ENCODE measurements at regions not wholly inside any gene's neighbourhood (a gene's known extent, or its start where the extent isn't known, plus 50 kb on each side); places are given as distances from the start of the nearest gene placed in this dataset.

DNA sequence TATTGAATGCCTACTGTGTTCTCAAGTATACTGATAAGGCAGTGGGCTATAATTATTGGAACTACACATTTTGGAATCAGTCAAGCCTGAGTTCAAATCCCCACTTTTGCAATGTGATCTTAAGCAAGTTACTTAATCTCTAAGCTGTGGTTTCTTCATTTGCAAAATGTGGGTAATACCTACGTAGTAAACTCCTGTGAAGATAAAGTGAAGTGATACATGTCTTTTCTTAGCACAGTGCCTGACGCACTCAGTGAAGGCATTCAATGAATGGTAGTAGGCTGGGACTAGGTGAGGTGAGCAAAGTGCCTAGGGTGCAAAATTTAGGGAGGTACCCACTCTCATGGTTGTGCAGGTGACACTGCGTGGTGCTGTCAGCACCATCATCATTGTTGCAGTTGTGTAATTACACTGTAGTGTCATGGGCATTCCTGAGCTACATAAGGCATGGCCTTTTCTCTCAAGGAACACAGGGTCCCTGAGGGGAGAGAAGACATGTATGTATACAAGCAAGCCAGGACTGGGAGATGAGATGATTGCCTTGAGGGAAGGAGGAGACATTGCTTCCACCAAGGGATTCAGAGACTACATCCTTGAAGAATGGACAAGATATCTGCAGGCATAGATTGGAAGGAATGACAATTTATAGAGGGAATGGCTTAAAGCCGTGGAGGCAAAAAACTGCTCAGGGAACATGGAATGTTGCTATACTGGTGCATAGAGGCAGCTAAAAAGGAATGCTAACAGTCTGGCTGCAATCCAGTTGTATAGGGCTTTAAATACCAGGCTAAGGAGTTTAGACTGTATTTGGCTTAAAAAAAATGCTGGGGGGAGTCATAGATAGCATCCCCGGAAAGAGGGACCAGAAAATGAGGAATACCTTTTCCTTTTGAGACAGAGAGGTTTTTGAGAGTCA, 129.2 kb upstream of the ARHGAP5 start:
- Histone ChIP-seq H3K36me3 (replicated peaks in 1 of 2; ENCODE audit: control insufficient read depth in 1 of 2, insufficient read depth in 2 of 2, low read length in 1 of 2) (no peaks in the 10 kb centered on the region), H3K9ac (no peak overlapping the region), H3K9me2 (no peaks in the 10 kb centered on the region), H3K27ac (ENCODE audit: low read depth in 2 of 2, low read length in 1 of 2) (no peak overlapping the region), H3K27me3 (ENCODE audit: insufficient read depth) (no peaks in the 10 kb centered on the region), H3F3A (replicated peaks; ENCODE audit: insufficient read depth) (no peaks in the 10 kb centered on the region), H3K4me2 (no peak overlapping the region), H3K9me3 (no peaks in the 10 kb centered on the region), H3K4me1 (ENCODE audit: control insufficient read depth in 1 of 2, insufficient read depth in 2 of 2, low read depth in 1 of 2, low read length in 1 of 2) (peaks cover 3 to 27% of the 10 kb centered on the region in 2 experiments; a peak in 2 of 4 replicates), H3K4me3 (ENCODE audit: low read depth in 2 of 2, low read length in 1 of 2) (no peak overlapping the region), H3K79me2 (ENCODE audit: insufficient read depth) (no peaks in the 10 kb centered on the region), H2AFZ (ENCODE audit: low read depth) (no peak overlapping the region), H4K20me1 (ENCODE audit: insufficient read depth) (no peaks in the 10 kb centered on the region)
- ChIA-PET POLR2A (no interaction called here), CTCF (no interaction called here)
- DNase-seq = no peak
- WGBS (ENCODE audit: low lambda C conversion rate) = 88% methylated on average over 5 of the region's 5 CpGs
- TF ChIP-seq NRF1 (IDR thresholded peaks at IDR 0.05; ENCODE audit: low read depth, low read length) (no peak), USF1 (IDR thresholded peaks at IDR 0.05; ENCODE audit: borderline replicate concordance, low read depth) (no peak), JUND (IDR thresholded peaks at IDR 0.05) (no peak), TAF1 (IDR thresholded peaks at IDR 0.05; ENCODE audit: borderline replicate concordance, low read depth, low read length) (no peak), RFX5 (IDR thresholded peaks at IDR 0.05; ENCODE audit: low read length) (no peak), FOXJ3 (CRISPR knock-in tag; IDR thresholded peaks at IDR 0.05) (no peak), ELF1 (IDR thresholded peaks at IDR 0.05) (no peak), CHD2 (IDR thresholded peaks at IDR 0.05; ENCODE audit: low read length, partially characterized antibody) (no peak), MXI1 (IDR thresholded peaks at IDR 0.05; ENCODE audit: low read depth, low read length) (no peak), EP300 (IDR thresholded peaks at IDR 0.05; ENCODE audit: borderline replicate concordance in 1 of 2, low read depth in 1 of 2, low read length in 1 of 2) (no peak), RXRA (IDR thresholded peaks at IDR 0.05; ENCODE audit: borderline replicate concordance, low read depth) (no peak), YY1 (IDR thresholded peaks at IDR 0.05; ENCODE audit: low read depth) (no peak)
- TF ChIP-seq, protein P1, sequence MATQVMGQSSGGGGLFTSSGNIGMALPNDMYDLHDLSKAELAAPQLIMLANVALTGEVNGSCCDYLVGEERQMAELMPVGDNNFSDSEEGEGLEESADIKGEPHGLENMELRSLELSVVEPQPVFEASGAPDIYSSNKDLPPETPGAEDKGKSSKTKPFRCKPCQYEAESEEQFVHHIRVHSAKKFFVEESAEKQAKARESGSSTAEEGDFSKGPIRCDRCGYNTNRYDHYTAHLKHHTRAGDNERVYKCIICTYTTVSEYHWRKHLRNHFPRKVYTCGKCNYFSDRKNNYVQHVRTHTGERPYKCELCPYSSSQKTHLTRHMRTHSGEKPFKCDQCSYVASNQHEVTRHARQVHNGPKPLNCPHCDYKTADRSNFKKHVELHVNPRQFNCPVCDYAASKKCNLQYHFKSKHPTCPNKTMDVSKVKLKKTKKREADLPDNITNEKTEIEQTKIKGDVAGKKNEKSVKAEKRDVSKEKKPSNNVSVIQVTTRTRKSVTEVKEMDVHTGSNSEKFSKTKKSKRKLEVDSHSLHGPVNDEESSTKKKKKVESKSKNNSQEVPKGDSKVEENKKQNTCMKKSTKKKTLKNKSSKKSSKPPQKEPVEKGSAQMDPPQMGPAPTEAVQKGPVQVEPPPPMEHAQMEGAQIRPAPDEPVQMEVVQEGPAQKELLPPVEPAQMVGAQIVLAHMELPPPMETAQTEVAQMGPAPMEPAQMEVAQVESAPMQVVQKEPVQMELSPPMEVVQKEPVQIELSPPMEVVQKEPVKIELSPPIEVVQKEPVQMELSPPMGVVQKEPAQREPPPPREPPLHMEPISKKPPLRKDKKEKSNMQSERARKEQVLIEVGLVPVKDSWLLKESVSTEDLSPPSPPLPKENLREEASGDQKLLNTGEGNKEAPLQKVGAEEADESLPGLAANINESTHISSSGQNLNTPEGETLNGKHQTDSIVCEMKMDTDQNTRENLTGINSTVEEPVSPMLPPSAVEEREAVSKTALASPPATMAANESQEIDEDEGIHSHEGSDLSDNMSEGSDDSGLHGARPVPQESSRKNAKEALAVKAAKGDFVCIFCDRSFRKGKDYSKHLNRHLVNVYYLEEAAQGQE (IDR thresholded peaks at IDR 0.05; ENCODE audit: low read depth, low read length) = no peak
- TF ChIP-seq, protein P2, sequence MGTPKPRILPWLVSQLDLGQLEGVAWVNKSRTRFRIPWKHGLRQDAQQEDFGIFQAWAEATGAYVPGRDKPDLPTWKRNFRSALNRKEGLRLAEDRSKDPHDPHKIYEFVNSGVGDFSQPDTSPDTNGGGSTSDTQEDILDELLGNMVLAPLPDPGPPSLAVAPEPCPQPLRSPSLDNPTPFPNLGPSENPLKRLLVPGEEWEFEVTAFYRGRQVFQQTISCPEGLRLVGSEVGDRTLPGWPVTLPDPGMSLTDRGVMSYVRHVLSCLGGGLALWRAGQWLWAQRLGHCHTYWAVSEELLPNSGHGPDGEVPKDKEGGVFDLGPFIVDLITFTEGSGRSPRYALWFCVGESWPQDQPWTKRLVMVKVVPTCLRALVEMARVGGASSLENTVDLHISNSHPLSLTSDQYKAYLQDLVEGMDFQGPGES (IDR thresholded peaks at IDR 0.05; ENCODE audit: low read depth, low read length) = no peak
